H9 (cell line): ENCODE measurements at regions not wholly inside any gene's neighbourhood (a gene's known extent, or its start where the extent isn't known, plus 50 kb on each side); places are given as distances from the start of the nearest gene placed in this dataset.
A peak's percentile ranks its signal among the peaks of the same experiment; 100 is the strongest.

ENCODE experiments used
- DNase-seq: peaks from one replicate; pipeline ENCODE4 v3.0.0-alpha.2; 2017
- H2AFZ ChIP-seq: one replicate; pipeline ENCODE4 v1.6.1; 2013; ENCODE audit warnings: mild to moderate bottlenecking, low read length, control low read depth, moderate library complexity
- H2AK5ac ChIP-seq: 2 replicates; pipeline ENCODE4 v1.6.1; 2013; ENCODE audit warnings: low read length, control low read depth, mixed read lengths; ENCODE audit not compliant: insufficient read length
- H2BK120ac ChIP-seq: one replicate; pipeline ENCODE4 v1.6.1; 2013; ENCODE audit warnings: low read depth, mild to moderate bottlenecking, low read length, control low read depth, inconsistent platforms; ENCODE audit not compliant: poor library complexity, severe bottlenecking
- H2BK12ac ChIP-seq: 2 replicates; pipeline ENCODE4 v1.6.1; 2013; ENCODE audit warnings: low read length, control low read depth, mixed read lengths, low read depth; ENCODE audit not compliant: insufficient read length
- H2BK15ac ChIP-seq: 2 replicates; pipeline ENCODE4 v1.6.1; 2013; ENCODE audit warnings: low read depth, low read length, control low read depth
- H2BK20ac ChIP-seq: one replicate; pipeline ENCODE4 v1.6.1; 2013; ENCODE audit warnings: low read depth, mild to moderate bottlenecking, low read length, control low read depth, inconsistent platforms; ENCODE audit not compliant: poor library complexity, severe bottlenecking
- H2BK5ac ChIP-seq: 2 replicates; pipeline ENCODE4 v1.6.1; 2013; ENCODE audit warnings: low read length, control low read depth, mixed read lengths; ENCODE audit not compliant: insufficient read length
- H3K14ac ChIP-seq: 2 replicates; pipeline ENCODE4 v1.6.1; 2013; ENCODE audit warnings: low read length, control low read depth; ENCODE audit not compliant: insufficient read depth
- H3K18ac ChIP-seq: 2 replicates; pipeline ENCODE4 v1.6.1; 2013; ENCODE audit warnings: low read depth, mild to moderate bottlenecking, mixed read lengths, low read length, control low read depth; ENCODE audit not compliant: insufficient read length
- H3K23ac ChIP-seq: 2 replicates; pipeline ENCODE4 v1.6.1; 2013; ENCODE audit warnings: low read length, control low read depth, mixed read lengths, low read depth; ENCODE audit not compliant: insufficient read length
- H3K23me2 ChIP-seq: 2 replicates; pipeline ENCODE4 v1.6.1; 2013; ENCODE audit warnings: low read depth, mild to moderate bottlenecking, mixed read lengths, low read length, control low read depth; ENCODE audit not compliant: insufficient read length, poor library complexity, severe bottlenecking
- H3K27ac ChIP-seq: 2 replicates; pipeline ENCODE4 v1.5.1; 2013; ENCODE audit warnings: low read length, control low read depth, mixed read lengths, low read depth; ENCODE audit not compliant: insufficient read length
- H3K27me3 ChIP-seq: 2 replicates; pipeline ENCODE4 v1.6.1; 2013; ENCODE audit warnings: low read length, control low read depth, inconsistent platforms; ENCODE audit not compliant: insufficient read depth
- H3K4ac ChIP-seq: 2 replicates; pipeline ENCODE4 v1.6.1; 2013; ENCODE audit warnings: low read depth, mild to moderate bottlenecking, control low read depth, inconsistent platforms, low read length, moderate library complexity
- H3K4me1 ChIP-seq: 2 replicates; pipeline ENCODE4 v1.6.1; 2013; ENCODE audit warnings: low read length, control low read depth, inconsistent platforms; ENCODE audit not compliant: insufficient read depth
- H3K4me2 ChIP-seq: 2 replicates; pipeline ENCODE4 v1.6.1; 2013; ENCODE audit warnings: low read length, control low read depth, mixed read lengths; ENCODE audit not compliant: insufficient read length, insufficient read depth
- H3K56ac ChIP-seq: 2 replicates; pipeline ENCODE4 v1.6.1; 2013; ENCODE audit warnings: low read depth, mild to moderate bottlenecking, mixed read lengths, low read length, control low read depth; ENCODE audit not compliant: insufficient read length
- H3K79me1 ChIP-seq: 2 replicates; pipeline ENCODE4 v1.6.1; 2013; ENCODE audit warnings: low read depth, mild to moderate bottlenecking, moderate library complexity, low read length, control low read depth, inconsistent platforms; ENCODE audit not compliant: insufficient read depth, poor library complexity, severe bottlenecking
- H3K79me2 ChIP-seq: 2 replicates; pipeline ENCODE4 v1.6.1; 2013; ENCODE audit warnings: low read length, control low read depth, inconsistent platforms; ENCODE audit not compliant: insufficient read depth
- H3K9ac ChIP-seq: 2 replicates; pipeline ENCODE4 v1.6.1; 2013; ENCODE audit warnings: low read length, control low read depth, mixed read lengths; ENCODE audit not compliant: insufficient read length; ENCODE audit errors: extremely low read depth
- H3K9me3 ChIP-seq: one replicate; pipeline ENCODE4 v1.6.1; 2013; ENCODE audit warnings: low read depth, low read length, inconsistent platforms; ENCODE audit not compliant: control insufficient read depth
- H3T11ph ChIP-seq: one replicate; pipeline ENCODE4 v1.6.1; 2013; ENCODE audit warnings: mild to moderate bottlenecking, low read length, control low read depth, inconsistent platforms
- H4K20me1 ChIP-seq: one replicate; pipeline ENCODE4 v1.6.1; 2013; ENCODE audit not compliant: control insufficient read depth, insufficient read length, insufficient read depth
- H4K5ac ChIP-seq: 2 replicates; pipeline ENCODE4 v1.6.1; 2013; ENCODE audit warnings: low read depth, mild to moderate bottlenecking, mixed read lengths, low read length, control low read depth; ENCODE audit not compliant: insufficient read length
- H4K8ac ChIP-seq: replicated peaks from 2 replicates; pipeline ENCODE4 v1.6.1; 2013; ENCODE audit warnings: low read length, control low read depth, mixed read lengths, low read depth; ENCODE audit not compliant: insufficient read length
- H4K91ac ChIP-seq: 2 replicates; pipeline ENCODE4 v1.6.1; 2013; ENCODE audit warnings: low read depth, mild to moderate bottlenecking, moderate library complexity, mixed read lengths, low read length, control low read depth; ENCODE audit not compliant: insufficient read length
- H3K27ac Mint-ChIP-seq, 3 experiments: 2 replicates in 2 of 3; 3 replicates in 1 of 3; pipeline ENCODE4 v1.8.0; 2020 to 2021; ENCODE audit warnings: mixed read lengths in 3 of 3, mild to moderate bottlenecking in 1 of 3, moderate library complexity in 1 of 3
- H3K27me3 Mint-ChIP-seq: 2 replicates; pipeline ENCODE4 v1.8.0; 2021; ENCODE audit warnings: low read depth, mild to moderate bottlenecking, moderate library complexity, mixed read lengths
- H3K36me3 Mint-ChIP-seq, 3 experiments: 2 replicates in 2 of 3; 3 replicates in 1 of 3; pipeline ENCODE4 v1.8.0; 2020 to 2021; ENCODE audit warnings: low read depth in 3 of 3, mixed read lengths in 3 of 3; ENCODE audit not compliant: insufficient read depth in 1 of 3
- H3K4me1 Mint-ChIP-seq, 2 experiments: 2 replicates each; pipeline ENCODE4 v1.8.0; 2020; ENCODE audit warnings: mixed read lengths in 2 of 2
- H3K4me3 Mint-ChIP-seq, 2 experiments: 2 replicates in 1 of 2; 3 replicates in 1 of 2; pipeline ENCODE4 v1.8.0; 2020 to 2021; ENCODE audit warnings: mild to moderate bottlenecking in 2 of 2, mixed read lengths in 2 of 2, moderate library complexity in 1 of 2
- H3K9me3 Mint-ChIP-seq, 2 experiments: 2 replicates in 1 of 2; 3 replicates in 1 of 2; pipeline ENCODE4 v1.8.0; 2020; ENCODE audit warnings: mild to moderate bottlenecking in 2 of 2, mixed read lengths in 2 of 2, moderate library complexity in 1 of 2
- CTCF ChIP-seq: fragments of 200-600 bp; sonication (generic); conservative IDR thresholded peaks from 3 replicates; pipeline ENCODE4 v1.8.0; 2021; ENCODE audit warnings: antibody characterized with exemption, mild to moderate bottlenecking
- WGBS: extraction: QIAGEN DNeasy Blood & Tissue Kit; methylation state at CpG from one replicate; pipeline ENCODE4 v1.1.7; 2013; ENCODE audit warnings: missing lambda C conversion rate, low lambda C conversion rate, mixed read lengths; ENCODE audit not compliant: insufficient read length; ENCODE audit errors: extremely low coverage; 5-methylcytosine and 5-hydroxymethylcytosine counted together

- H3K23ac ChIP-seq, result no peak overlapping the region
- H2AFZ ChIP-seq, result no peak overlapping the region
- no peaks in the 10 kb centered on the region for H3K9me3 ChIP-seq
- Mint-ChIP-seq H3K36me3 (peaks cover 0 to 3% (median 0%) of the 10 kb centered on the region in 3 experiments; a peak in 2 of 7 replicates), H3K4me3 (peak overlapping the region in 1 of 2 experiments; percentile 2; a peak in 1 of 5 replicates), H3K27ac (peak overlapping the region; percentile 86 to 98 (median 90)), H3K9me3 (peaks cover 0 to 3% of the 10 kb centered on the region in 2 experiments; a peak in 1 of 5 replicates), H3K4me1 (peaks cover 53 to 60% of the 10 kb centered on the region in 2 experiments), H3K27me3 (no peaks in the 10 kb centered on the region)
- no peak overlapping the region for H2BK5ac ChIP-seq
- no CpG with 5 or more reads among the region's 8 CpGs for WGBS
- H3K27ac ChIP-seq, result no peak overlapping the region
- no peak overlapping the region for H4K5ac ChIP-seq
- H3K56ac ChIP-seq, result no peak overlapping the region
- H3K4ac ChIP-seq, result no peak overlapping the region
- H3K79me2 ChIP-seq, result no peaks in the 10 kb centered on the region
- H4K91ac ChIP-seq, result no peak overlapping the region
- H4K20me1 ChIP-seq, result no peaks in the 10 kb centered on the region
- no peak overlapping the region for H2BK120ac ChIP-seq
- no peaks in the 10 kb centered on the region for H3K23me2 ChIP-seq
- H3K79me1 ChIP-seq, result no peaks in the 10 kb centered on the region
- no peak overlapping the region for H3T11ph ChIP-seq
- no peak overlapping the region for H3K18ac ChIP-seq
- no peak overlapping the region for H3K9ac ChIP-seq
- no peak overlapping the region for H2AK5ac ChIP-seq
- no peak overlapping the region for H3K14ac ChIP-seq
- H2BK12ac ChIP-seq, result no peak overlapping the region
- no peak overlapping the region for H2BK20ac ChIP-seq
- DNase-seq, result peak; percentile 82
- H4K8ac ChIP-seq, result no peak overlapping the region
- no peak for TF ChIP-seq CTCF
- H3K4me1 ChIP-seq, result peaks cover 19% of the 10 kb centered on the region; the same call in 1 of the 2 replicates
- no peaks in the 10 kb centered on the region for H3K27me3 ChIP-seq
- H2BK15ac ChIP-seq, result no peak overlapping the region
- H3K4me2 ChIP-seq, result peak overlapping the region; percentile 28
These were observed 277.3 kb upstream of the FMN2 start for GRCh38 chr1:239814306-239814881.
